Natural killer cell (primary cell): ENCODE measurements at regions not wholly inside any gene's neighbourhood (a gene's known extent, or its start where the extent isn't known, plus 50 kb on each side); places are given as distances from the start of the nearest gene placed in this dataset.
A peak's percentile ranks its signal among the peaks of the same experiment; 100 is the strongest.

Source experiments
- ATAC-seq, 3 donors: fragments of 150-1000 bp in 2 of 3; fragments of 200-7000 bp in 1 of 3; cut with Tn5 transposase; 1 replicate in 1 of 3; 2 replicates in 2 of 3; pipeline ENCODE4 v1.10.0; 2021; ENCODE audit warnings: mild to moderate bottlenecking in 2 of 3, moderate library complexity in 2 of 3
- DNase-seq, 2 donors: peaks; one replicate each; pipeline versions ENCODE4 v3.0.0 to v3.0.0-alpha.2; 2013 to 2021; ENCODE audit warnings: mixed read lengths in 1 of 2
- H3K27ac ChIP-seq: one replicate; pipeline ENCODE4 v1.5.1; 2013; ENCODE audit warnings: mild to moderate bottlenecking, low read length
- H3K27me3 ChIP-seq: one replicate; pipeline ENCODE4 v1.6.1; 2013; ENCODE audit warnings: low read length; ENCODE audit not compliant: control insufficient read depth, insufficient read depth
- H3K36me3 ChIP-seq: one replicate; pipeline ENCODE4 v1.6.1; 2013; ENCODE audit warnings: low read length; ENCODE audit not compliant: control insufficient read depth, insufficient read depth
- H3K4me1 ChIP-seq: one replicate; pipeline ENCODE4 v1.6.1; 2013; ENCODE audit warnings: low read length; ENCODE audit not compliant: control insufficient read depth, insufficient read depth
- H3K4me3 ChIP-seq: one replicate; pipeline ENCODE4 v1.5.1; 2013; ENCODE audit warnings: low read length
- H3K9me3 ChIP-seq: one replicate; pipeline ENCODE4 v1.6.1; 2013; ENCODE audit warnings: low read length; ENCODE audit not compliant: control insufficient read depth, insufficient read depth
- H3K27ac Mint-ChIP-seq, 2 donors: one replicate each; pipeline ENCODE4 v1.8.0; 2022; ENCODE audit warnings: mild to moderate bottlenecking in 2 of 2, mixed read lengths in 2 of 2, moderate library complexity in 1 of 2
- H3K27me3 Mint-ChIP-seq, 2 donors: one replicate each; pipeline ENCODE4 v1.8.0; 2022; ENCODE audit warnings: low read depth in 2 of 2, mixed read lengths in 2 of 2
- H3K36me3 Mint-ChIP-seq: one replicate; pipeline ENCODE4 v1.8.0; 2022; ENCODE audit warnings: mixed read lengths
- H3K4me1 Mint-ChIP-seq, 2 donors: one replicate each; pipeline ENCODE4 v1.8.0; 2022; ENCODE audit warnings: mixed read lengths in 2 of 2
- H3K4me3 Mint-ChIP-seq: one replicate; pipeline ENCODE4 v1.8.0; 2022; ENCODE audit warnings: mild to moderate bottlenecking, moderate library complexity, mixed read lengths
- H3K9me3 Mint-ChIP-seq, 2 donors: one replicate each; pipeline ENCODE4 v1.8.0; 2022; ENCODE audit warnings: mixed read lengths in 2 of 2
- WGBS: methylation state at CpG from one replicate; pipeline ENCODE4 v1.1.7; 2013; ENCODE audit warnings: missing lambda C conversion rate; ENCODE audit not compliant: insufficient coverage; 5-methylcytosine and 5-hydroxymethylcytosine counted together
- intact Hi-C: fragments of 100-400 bp; cut with micrococcal nuclease; formaldehyde crosslinking; loops from one replicate; pipeline ENCODE4 v1.14.2; 2022
- TF ChIP-seq, protein P1 (sequence below): fragments of 200-600 bp; IDR thresholded peaks from one replicate; pipeline ENCODE4 v1.8.0; 2022; ENCODE audit warnings: antibody characterized with exemption

DNA sequence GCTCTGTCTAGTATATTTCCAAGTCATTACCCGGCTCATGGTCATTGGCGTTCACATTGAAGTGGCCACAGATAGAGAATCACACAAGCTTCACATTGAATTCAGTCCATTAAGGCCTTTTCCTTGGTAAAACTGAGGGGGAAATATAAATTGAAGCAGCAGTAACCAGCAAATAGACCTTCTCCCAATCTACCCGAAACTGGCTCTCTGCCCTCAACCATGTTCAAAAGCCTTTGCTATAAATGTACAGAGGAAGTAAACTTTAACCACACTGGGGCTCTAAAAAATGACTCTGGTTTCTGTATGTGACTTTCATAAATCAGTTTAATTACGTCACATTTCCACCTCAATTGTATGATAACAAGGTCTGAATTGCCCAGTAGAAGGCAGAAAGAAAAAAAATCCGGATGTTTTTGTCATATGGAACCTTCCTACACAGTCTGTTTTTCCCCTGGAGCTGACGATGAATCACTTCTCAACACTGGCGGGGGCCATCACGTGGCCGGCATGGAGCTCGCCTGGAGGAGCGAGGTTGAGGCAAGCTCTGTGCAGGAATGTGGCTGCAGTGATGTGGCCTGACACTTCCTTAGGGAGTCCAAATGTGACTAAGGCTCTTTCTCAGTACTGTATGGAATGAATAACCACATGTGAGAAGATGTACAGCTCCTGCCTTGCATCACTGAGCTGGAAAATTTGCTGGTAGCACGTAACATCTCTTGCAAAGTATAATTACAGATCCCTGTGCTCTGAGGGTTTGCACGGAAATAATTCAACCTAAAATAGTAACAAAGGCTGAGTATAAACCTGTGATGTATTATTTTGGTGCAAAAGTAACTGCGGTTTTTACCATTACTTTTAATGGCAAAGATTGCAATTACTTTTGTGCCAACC is 58.6 kb upstream of the SNX9 start:
- H3K4me3 Mint-ChIP-seq, result peak overlapping the region; percentile 83
- no peaks in the 10 kb centered on the region for H3K9me3 ChIP-seq
- DNase-seq (peak; percentile 66 to 92), ATAC-seq (peak; percentile 82 to 88 (median 83))
- H3K27ac ChIP-seq, result peak overlapping the region; percentile 56
- TF ChIP-seq, protein P1, sequence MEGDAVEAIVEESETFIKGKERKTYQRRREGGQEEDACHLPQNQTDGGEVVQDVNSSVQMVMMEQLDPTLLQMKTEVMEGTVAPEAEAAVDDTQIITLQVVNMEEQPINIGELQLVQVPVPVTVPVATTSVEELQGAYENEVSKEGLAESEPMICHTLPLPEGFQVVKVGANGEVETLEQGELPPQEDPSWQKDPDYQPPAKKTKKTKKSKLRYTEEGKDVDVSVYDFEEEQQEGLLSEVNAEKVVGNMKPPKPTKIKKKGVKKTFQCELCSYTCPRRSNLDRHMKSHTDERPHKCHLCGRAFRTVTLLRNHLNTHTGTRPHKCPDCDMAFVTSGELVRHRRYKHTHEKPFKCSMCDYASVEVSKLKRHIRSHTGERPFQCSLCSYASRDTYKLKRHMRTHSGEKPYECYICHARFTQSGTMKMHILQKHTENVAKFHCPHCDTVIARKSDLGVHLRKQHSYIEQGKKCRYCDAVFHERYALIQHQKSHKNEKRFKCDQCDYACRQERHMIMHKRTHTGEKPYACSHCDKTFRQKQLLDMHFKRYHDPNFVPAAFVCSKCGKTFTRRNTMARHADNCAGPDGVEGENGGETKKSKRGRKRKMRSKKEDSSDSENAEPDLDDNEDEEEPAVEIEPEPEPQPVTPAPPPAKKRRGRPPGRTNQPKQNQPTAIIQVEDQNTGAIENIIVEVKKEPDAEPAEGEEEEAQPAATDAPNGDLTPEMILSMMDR, result no peak
- intact Hi-C loops, result loop anchor here (5.0 kb wide), 3 partner anchors 58 to 1273 kb away; partner anchors contain the start of gene SNX9
- peaks cover 0 to 12% of the 10 kb centered on the region in 2 donors for H3K27me3 Mint-ChIP-seq
- H3K4me3 ChIP-seq, result peak overlapping the region; percentile 1
- no peaks in the 10 kb centered on the region for H3K27me3 ChIP-seq
- peak overlapping the region; percentile 78 to 95 for H3K27ac Mint-ChIP-seq
- no peaks in the 10 kb centered on the region for H3K9me3 Mint-ChIP-seq
- H3K36me3 ChIP-seq, result no peaks in the 10 kb centered on the region
- no peaks in the 10 kb centered on the region for H3K36me3 Mint-ChIP-seq
- H3K4me1 Mint-ChIP-seq, result peaks cover 21 to 43% of the 10 kb centered on the region in 2 donors
- 2% methylated on average over 13 of the region's 14 CpGs for WGBS
- peaks cover 50% of the 10 kb centered on the region for H3K4me1 ChIP-seq

DNA sequence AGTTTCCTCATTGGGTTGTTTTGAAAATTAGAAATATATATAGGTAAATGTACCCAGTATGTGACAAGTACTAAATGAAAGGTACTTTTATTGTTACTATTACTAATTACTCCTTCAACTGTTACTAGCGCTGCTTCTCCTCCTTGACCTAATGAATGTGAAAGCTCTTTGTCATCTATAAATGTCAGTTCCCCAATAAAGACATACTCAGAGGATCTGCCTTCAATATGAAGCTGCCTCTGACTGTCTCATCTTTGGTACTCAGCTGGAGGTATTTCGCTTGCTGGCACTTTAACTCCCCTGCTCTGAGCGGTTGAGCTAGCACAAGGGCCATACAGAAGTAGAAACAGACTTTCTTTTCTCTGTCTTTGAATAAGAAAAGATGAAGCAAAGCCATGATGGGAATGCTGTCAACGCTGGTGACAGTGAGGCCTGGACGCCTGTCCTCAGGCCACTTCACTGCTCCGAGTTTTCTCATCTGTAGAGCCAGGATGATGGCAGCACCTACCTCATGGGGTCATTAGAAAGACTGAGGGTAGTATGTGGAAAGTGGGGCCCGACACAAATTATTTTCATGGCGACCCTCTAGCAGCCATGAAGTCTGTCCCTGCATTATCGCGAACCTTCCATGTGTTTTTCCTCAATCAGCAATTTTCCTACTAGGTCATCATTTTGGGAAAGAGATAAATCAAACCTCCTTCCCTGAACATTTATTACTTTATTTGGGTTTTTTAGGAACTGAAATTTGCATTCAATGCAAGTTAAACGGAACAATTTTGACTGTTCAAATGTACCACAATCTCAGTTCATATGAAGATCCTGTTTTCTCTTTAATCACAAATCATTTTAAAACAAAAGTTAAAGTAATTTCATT is 55.9 kb upstream of the SNX9 start:
- peaks cover 16 to 34% of the 10 kb centered on the region in 2 donors for H3K4me1 Mint-ChIP-seq
- no peak overlapping the region for H3K4me3 ChIP-seq
- H3K9me3 ChIP-seq, result no peaks in the 10 kb centered on the region
- TF ChIP-seq, protein P1, result no peak
- peaks cover 46% of the 10 kb centered on the region for H3K4me1 ChIP-seq
- H3K27me3 Mint-ChIP-seq, result peaks cover 6 to 16% of the 10 kb centered on the region in 2 donors
- H3K27me3 ChIP-seq, result no peaks in the 10 kb centered on the region
- DNase-seq, result no peak
- H3K36me3 ChIP-seq, result no peaks in the 10 kb centered on the region
- ATAC-seq, result no peak
- WGBS, result 95% methylated on average over 11 of the region's 11 CpGs
- no peaks in the 10 kb centered on the region for H3K9me3 Mint-ChIP-seq
- intact Hi-C loops, result no loop called here
- H3K36me3 Mint-ChIP-seq, result no peaks in the 10 kb centered on the region
- H3K4me3 Mint-ChIP-seq, result no peak overlapping the region
- peak overlapping the region; percentile 54 for H3K27ac ChIP-seq
- H3K27ac Mint-ChIP-seq, result peak overlapping the region in 1 of 2 donors; percentile 61

DNA sequence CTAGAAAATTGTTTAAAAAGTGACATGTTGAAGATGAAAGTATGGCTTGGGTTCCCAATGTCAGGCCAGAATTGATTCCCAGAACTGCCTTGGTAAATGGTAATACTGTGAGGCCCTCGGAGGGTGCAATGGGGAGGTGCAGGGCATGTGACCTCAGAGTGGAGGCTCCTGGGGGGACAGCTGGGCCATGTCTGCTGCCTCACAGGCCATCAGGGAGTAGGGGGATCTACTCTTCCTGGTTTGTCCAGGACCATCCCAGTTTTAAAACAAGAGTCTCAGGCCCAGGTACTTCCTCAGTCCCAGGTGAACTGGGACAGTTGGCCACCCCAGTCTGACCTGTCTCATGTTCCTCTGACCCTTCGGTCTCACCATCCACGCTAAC is 55.3 kb upstream of the SNX9 start:
- Histone ChIP-seq H3K9me3 (no peaks in the 10 kb centered on the region), H3K36me3 (no peaks in the 10 kb centered on the region), H3K27me3 (no peaks in the 10 kb centered on the region), H3K27ac (peak overlapping the region; percentile 54), H3K4me3 (no peak overlapping the region), H3K4me1 (peaks cover 41% of the 10 kb centered on the region)
- H3K36me3 Mint-ChIP-seq, result no peaks in the 10 kb centered on the region
- H3K9me3 Mint-ChIP-seq, result no peaks in the 10 kb centered on the region
- peaks cover 12 to 19% of the 10 kb centered on the region in 2 donors for H3K27me3 Mint-ChIP-seq
- no peak for DNase-seq
- ATAC-seq, result no peak
- H3K4me3 Mint-ChIP-seq, result no peak overlapping the region
- peak overlapping the region in 1 of 2 donors; percentile 52 for H3K27ac Mint-ChIP-seq
- intact Hi-C loops, result no loop called here
- TF ChIP-seq, protein P1, result no peak
- peaks cover 16 to 28% of the 10 kb centered on the region in 2 donors for H3K4me1 Mint-ChIP-seq
- WGBS, result 89% methylated on average over 3 of the region's 3 CpGs
